DOHH2 (cell line): ENCODE measurements at regions not wholly inside any gene's neighbourhood (a gene's known extent, or its start where the extent isn't known, plus 50 kb on each side); places are given as distances from the start of the nearest gene placed in this dataset.

ENCODE experiments used
- CTCF ChIP-seq: fragments of 200-600 bp; sonication (generic); IDR thresholded peaks from one replicate; pipeline ENCODE4 v1.5.1; 2014; ENCODE audit warnings: antibody characterized with exemption, mild to moderate bottlenecking, low read depth, low read length; ENCODE audit not compliant: poor library complexity, severe bottlenecking
- EZH2phosphoT487 ChIP-seq: fragments of 200-600 bp; sonication (generic); IDR thresholded peaks from 2 replicates; pipeline ENCODE4 v1.6.1; 2017; ENCODE audit warnings: borderline replicate concordance, mild to moderate bottlenecking, antibody characterized with exemption, low read length, moderate library complexity, mixed read lengths

GRCh38 chr7:26073041-26073440 lies 79.0 kb upstream of the NFE2L3 start:
- no peak for TF ChIP-seq CTCF
- TF ChIP-seq EZH2phosphoT487 = no peak
